Liver (tissue), 3 donors: ENCODE measurements at regions not wholly inside any gene's neighbourhood (a gene's known extent, or its start where the extent isn't known, plus 50 kb on each side); places are given as distances from the start of the nearest gene placed in this dataset.

Experiments used
- ATF3 ChIP-seq: IDR thresholded peaks from 2 replicates; pipeline ENCODE4 v1.6.1; 2016; ENCODE audit warnings: antibody characterized with exemption
- HNF4G ChIP-seq: IDR thresholded peaks from 2 replicates; pipeline ENCODE4 v1.6.1; 2016; ENCODE audit warnings: antibody characterized with exemption
- RAD21 ChIP-seq, 2 donors: IDR thresholded peaks; 2 replicates each; pipeline ENCODE4 v1.6.1; 2016; ENCODE audit warnings: antibody characterized with exemption in 2 of 2, mild to moderate bottlenecking in 2 of 2
- REST ChIP-seq: IDR thresholded peaks from 2 replicates; pipeline ENCODE4 v1.6.1; 2016; ENCODE audit warnings: antibody characterized with exemption, mild to moderate bottlenecking
- SP1 ChIP-seq: IDR thresholded peaks from 2 replicates; pipeline ENCODE4 v1.6.1; 2018; ENCODE audit warnings: antibody characterized with exemption, mild to moderate bottlenecking
- TAF1 ChIP-seq: conservative IDR thresholded peaks from 2 replicates; pipeline ENCODE4 v1.6.1; 2016; ENCODE audit warnings: antibody characterized with exemption, mild to moderate bottlenecking
- TF ChIP-seq, protein P1 (sequence below): fragments of 150-350 bp; IDR thresholded peaks from 2 replicates; pipeline ENCODE4 v1.5.1; 2017; ENCODE audit warnings: improper control_type of control experiment, low read depth, low read length; ENCODE audit not compliant: missing input control
- donor health status: healthy.
- donor health status: healthy.

GRCh38 chr5:99808657-99809230 lies 726.4 kb upstream of the FAM174A start:
- TF ChIP-seq, protein P1, sequence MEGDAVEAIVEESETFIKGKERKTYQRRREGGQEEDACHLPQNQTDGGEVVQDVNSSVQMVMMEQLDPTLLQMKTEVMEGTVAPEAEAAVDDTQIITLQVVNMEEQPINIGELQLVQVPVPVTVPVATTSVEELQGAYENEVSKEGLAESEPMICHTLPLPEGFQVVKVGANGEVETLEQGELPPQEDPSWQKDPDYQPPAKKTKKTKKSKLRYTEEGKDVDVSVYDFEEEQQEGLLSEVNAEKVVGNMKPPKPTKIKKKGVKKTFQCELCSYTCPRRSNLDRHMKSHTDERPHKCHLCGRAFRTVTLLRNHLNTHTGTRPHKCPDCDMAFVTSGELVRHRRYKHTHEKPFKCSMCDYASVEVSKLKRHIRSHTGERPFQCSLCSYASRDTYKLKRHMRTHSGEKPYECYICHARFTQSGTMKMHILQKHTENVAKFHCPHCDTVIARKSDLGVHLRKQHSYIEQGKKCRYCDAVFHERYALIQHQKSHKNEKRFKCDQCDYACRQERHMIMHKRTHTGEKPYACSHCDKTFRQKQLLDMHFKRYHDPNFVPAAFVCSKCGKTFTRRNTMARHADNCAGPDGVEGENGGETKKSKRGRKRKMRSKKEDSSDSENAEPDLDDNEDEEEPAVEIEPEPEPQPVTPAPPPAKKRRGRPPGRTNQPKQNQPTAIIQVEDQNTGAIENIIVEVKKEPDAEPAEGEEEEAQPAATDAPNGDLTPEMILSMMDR: no peak
- TF ChIP-seq TAF1 (no peak), SP1 (no peak), ATF3 (no peak), HNF4G (no peak), REST (no peak), RAD21 (IDR thresholded peaks at IDR 0.05) (no peak)
